Urinary bladder (tissue), 3 donors: ENCODE measurements at regions not wholly inside any gene's neighbourhood (a gene's known extent, or its start where the extent isn't known, plus 50 kb on each side); places are given as distances from the start of the nearest gene placed in this dataset.

Source experiments
- DNase-seq: peaks from one replicate; pipeline ENCODE4 v3.0.0-alpha.2; 2015; ENCODE audit errors: extremely low spot score
- H3K27ac ChIP-seq: one replicate; pipeline ENCODE4 v1.5.1; 2013; ENCODE audit warnings: low read depth, mild to moderate bottlenecking, moderate library complexity
- H3K36me3 ChIP-seq: one replicate; pipeline ENCODE4 v1.6.1; 2013; ENCODE audit warnings: mild to moderate bottlenecking, moderate library complexity; ENCODE audit not compliant: insufficient read depth
- H3K4me1 ChIP-seq: one replicate; pipeline ENCODE4 v1.6.1; 2013; ENCODE audit warnings: mild to moderate bottlenecking, moderate library complexity; ENCODE audit not compliant: insufficient read depth
- H3K4me3 ChIP-seq: one replicate; pipeline ENCODE4 v1.5.1; 2013; ENCODE audit warnings: low read depth, low read length
- WGBS: extraction: QIAGEN DNeasy Blood & Tissue Kit; methylation state at CpG from one replicate; pipeline ENCODE4 v1.1.7; 2013; 5-methylcytosine and 5-hydroxymethylcytosine counted together
- donor health status: healthy with polysubstance abuse.
- donor health status: healthy.

GRCh38 chr3:103787164-103787871 is 1352.5 kb downstream of the ZPLD1 start:
- Histone ChIP-seq H3K27ac (no peak overlapping the region), H3K4me3 (no peak overlapping the region), H3K36me3 (no peaks in the 10 kb centered on the region), H3K4me1 (no peaks in the 10 kb centered on the region)
- 92% methylated on average over 3 of the region's 3 CpGs for WGBS
- DNase-seq, result no peak

GRCh38 chr3:103787879-103788278 is 1353.1 kb downstream of the ZPLD1 start:
- Histone ChIP-seq H3K27ac (no peak overlapping the region), H3K4me1 (no peaks in the 10 kb centered on the region), H3K4me3 (no peak overlapping the region), H3K36me3 (no peaks in the 10 kb centered on the region)
- DNase-seq, result no peak
- 97% methylated on average over 2 of the region's 2 CpGs for WGBS

- WGBS, result 67% methylated on average over 1 of the region's 1 CpG
- H3K4me3 ChIP-seq, result no peak overlapping the region
- H3K36me3 ChIP-seq, result no peaks in the 10 kb centered on the region
- DNase-seq, result no peak
- H3K4me1 ChIP-seq, result no peaks in the 10 kb centered on the region
- H3K27ac ChIP-seq, result no peak overlapping the region
Observed at GRCh38 chr3:103791786-103792515, 1357.1 kb downstream of the ZPLD1 start.

GRCh38 chr3:103794656-103795055 is 1359.8 kb downstream of the ZPLD1 start:
- Histone ChIP-seq H3K4me3 (no peak overlapping the region), H3K27ac (no peak overlapping the region), H3K4me1 (no peaks in the 10 kb centered on the region), H3K36me3 (no peaks in the 10 kb centered on the region)
- WGBS, result 58% methylated on average over 3 of the region's 3 CpGs
- no peak for DNase-seq

GRCh38 chr3:103796068-103796467 is 1361.3 kb downstream of the ZPLD1 start:
- H3K4me3 ChIP-seq, result no peak overlapping the region
- no peaks in the 10 kb centered on the region for H3K4me1 ChIP-seq
- no peak overlapping the region for H3K27ac ChIP-seq
- WGBS, result 56% methylated on average over 3 of the region's 3 CpGs
- no peaks in the 10 kb centered on the region for H3K36me3 ChIP-seq
- DNase-seq, result no peak

- DNase-seq, result no peak
- no peak overlapping the region for H3K4me3 ChIP-seq
- WGBS, result 84% methylated on average over 1 of the region's 1 CpG
- no peaks in the 10 kb centered on the region for H3K36me3 ChIP-seq
- no peaks in the 10 kb centered on the region for H3K4me1 ChIP-seq
- H3K27ac ChIP-seq, result no peak overlapping the region
Observed at GRCh38 chr3:103803787-103804186, 1369.0 kb downstream of the ZPLD1 start.

GRCh38 chr3:103810167-103810566 is 1375.4 kb downstream of the ZPLD1 start:
- WGBS, result 91% methylated on average over 2 of the region's 2 CpGs
- H3K36me3 ChIP-seq, result no peaks in the 10 kb centered on the region
- H3K27ac ChIP-seq, result no peak overlapping the region
- H3K4me3 ChIP-seq, result no peak overlapping the region
- H3K4me1 ChIP-seq, result no peaks in the 10 kb centered on the region
- DNase-seq, result no peak

GRCh38 chr3:103813955-103814354 is 1379.1 kb downstream of the ZPLD1 start:
- Histone ChIP-seq H3K4me3 (no peak overlapping the region), H3K36me3 (no peaks in the 10 kb centered on the region), H3K4me1 (no peaks in the 10 kb centered on the region), H3K27ac (no peak overlapping the region)
- WGBS, result 88% methylated on average over 1 of the region's 1 CpG
- no peak for DNase-seq

GRCh38 chr3:103818398-103818797 is 1383.6 kb downstream of the ZPLD1 start:
- WGBS, result 84% methylated on average over 3 of the region's 3 CpGs
- Histone ChIP-seq H3K27ac (no peak overlapping the region), H3K36me3 (no peaks in the 10 kb centered on the region), H3K4me1 (no peaks in the 10 kb centered on the region), H3K4me3 (no peak overlapping the region)
- DNase-seq, result no peak

GRCh38 chr3:103818800-103819199 is 1384.0 kb downstream of the ZPLD1 start:
- Histone ChIP-seq H3K4me1 (no peaks in the 10 kb centered on the region), H3K4me3 (no peak overlapping the region), H3K27ac (no peak overlapping the region), H3K36me3 (no peaks in the 10 kb centered on the region)
- WGBS, result 56% methylated on average over 2 of the region's 2 CpGs
- DNase-seq, result no peak

GRCh38 chr3:103825586-103825985 is 1390.8 kb downstream of the ZPLD1 start:
- no peak overlapping the region for H3K4me3 ChIP-seq
- DNase-seq, result no peak

GRCh38 chr3:103829723-103830326 is 1395.0 kb downstream of the ZPLD1 start:
- Histone ChIP-seq H3K4me1 (no peaks in the 10 kb centered on the region), H3K36me3 (no peaks in the 10 kb centered on the region), H3K27ac (no peak overlapping the region), H3K4me3 (no peak overlapping the region)
- DNase-seq, result no peak

More at GRCh38 chr3:103825586-103825985, 1390.8 kb downstream of the ZPLD1 start:
- Histone ChIP-seq H3K4me1 (no peaks in the 10 kb centered on the region), H3K36me3 (no peaks in the 10 kb centered on the region), H3K27ac (no peak overlapping the region)

GRCh38 chr3:103847081-103848062 is 1412.6 kb downstream of the ZPLD1 start:
- DNase-seq, result no peak
- Histone ChIP-seq H3K4me1 (no peaks in the 10 kb centered on the region), H3K27ac (no peak overlapping the region), H3K36me3 (no peaks in the 10 kb centered on the region), H3K4me3 (no peak overlapping the region)
- WGBS, result 63% methylated on average over 8 of the region's 8 CpGs
